ENCODE measurements at regions not wholly inside any gene's neighbourhood (a gene's known extent, or its start where the extent isn't known, plus 50 kb on each side); places are given as distances from the start of the nearest gene placed in this dataset.

- TF ChIP-seq CTCF (IDR thresholded peaks at IDR 0.05) (no peak), EZH2 (IDR thresholded peaks at IDR 0.05; ENCODE audit: borderline replicate concordance, insufficient read depth, low read depth, low read length, poor library complexity, severe bottlenecking) (no peak)
Observed at GRCh38 chr4:82232891-82233290, 140.9 kb downstream of the HNRNPD start.
